Tibial nerve (tissue), 4 donors: ENCODE measurements at regions not wholly inside any gene's neighbourhood (a gene's known extent, or its start where the extent isn't known, plus 50 kb on each side); places are given as distances from the start of the nearest gene placed in this dataset.

Source experiments
- DNase-seq, 2 donors: peaks; one replicate each; pipeline ENCODE4 v3.0.0-alpha.2; 2019; ENCODE audit warnings: low spot score in 2 of 2
- H3K27ac ChIP-seq, 4 donors: fragments of 200-600 bp; sonication (generic) in 3 of 4; one replicate each; pipeline ENCODE4 v1.5.1; 2017 to 2019; ENCODE audit warnings: mild to moderate bottlenecking in 1 of 4
- H3K27me3 ChIP-seq, 2 donors: fragments of 200-600 bp; sonication (generic) in 1 of 2; one replicate each; pipeline versions ENCODE4 v1.5.1 to v1.6.0; 2017 to 2019
- H3K36me3 ChIP-seq, 3 donors: fragments of 200-600 bp; sonication (generic); one replicate each; pipeline ENCODE4 v1.5.1; 2018 to 2019
- H3K4me1 ChIP-seq, 4 donors: fragments of 200-600 bp; sonication (generic) in 3 of 4; one replicate each; pipeline ENCODE4 v1.5.1; 2017 to 2019
- H3K4me3 ChIP-seq, 4 donors: fragments of 200-600 bp; sonication (generic) in 3 of 4; one replicate each; pipeline ENCODE4 v1.5.1; 2017 to 2019; ENCODE audit warnings: mild to moderate bottlenecking in 1 of 4, moderate library complexity in 1 of 4
- H3K9me3 ChIP-seq, 4 donors: fragments of 200-600 bp; sonication (generic) in 3 of 4; one replicate each; pipeline ENCODE4 v1.5.1; 2017 to 2019
- EP300 ChIP-seq, 2 donors: sonication (generic); formaldehyde crosslinking; IDR thresholded peaks; one replicate each; pipeline ENCODE4 v1.6.1; 2017; ENCODE audit warnings: antibody characterized with exemption in 2 of 2, mild to moderate bottlenecking in 1 of 2
- POLR2A ChIP-seq, 2 donors: fragments of 450-650 bp; IDR thresholded peaks; one replicate each; pipeline ENCODE4 v1.6.1; 2017; ENCODE audit warnings: antibody characterized with exemption in 2 of 2, mild to moderate bottlenecking in 2 of 2, moderate library complexity in 2 of 2
- WGBS, 2 donors: methylation state at CpG; one replicate each; pipeline ENCODE4 v1.1.5; 2018; 5-methylcytosine and 5-hydroxymethylcytosine counted together
- TF ChIP-seq, protein P1 (sequence below), 5 experiments: fragments of 200-600 bp in 3 of 5; fragments of 450-650 bp in 2 of 5; sonication (generic) in 3 of 5; IDR thresholded peaks; one replicate each; pipeline ENCODE4 v1.5.1; 2016 to 2019; ENCODE audit warnings: antibody characterized with exemption in 5 of 5, mild to moderate bottlenecking in 3 of 5, moderate library complexity in 2 of 5

DNA sequence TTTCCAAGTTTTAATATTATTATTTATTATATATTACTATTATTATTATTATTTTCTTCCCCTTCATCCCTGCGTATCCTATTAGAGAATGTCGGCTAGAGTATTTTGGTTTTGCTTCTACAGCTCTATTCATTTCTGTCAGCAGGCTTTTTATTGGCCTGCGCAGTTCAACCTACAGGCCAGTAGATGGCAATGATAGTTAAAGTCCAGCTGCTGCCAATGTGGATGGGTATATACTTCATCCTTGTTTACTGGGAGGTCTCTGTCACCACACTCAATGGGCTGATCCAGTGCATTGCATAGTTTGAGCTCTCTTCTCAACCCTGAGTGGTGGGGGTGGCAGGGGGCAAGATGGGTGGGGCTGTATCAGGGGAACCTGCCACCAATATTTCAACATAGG is 799.8 kb downstream of the NSUN3 start:
- no peak overlapping the region for H3K4me3 ChIP-seq
- DNase-seq: no peak
- no peaks in the 10 kb centered on the region for H3K36me3 ChIP-seq
- 92 to 94% methylated on average over 3 of the region's 3 CpGs for WGBS, 2 donors
- peaks cover 0 to 38% (median 4%) of the 10 kb centered on the region in 4 donors for H3K9me3 ChIP-seq
- no peak overlapping the region for H3K27ac ChIP-seq
- H3K27me3 ChIP-seq: no peaks in the 10 kb centered on the region
- TF ChIP-seq, protein P1, sequence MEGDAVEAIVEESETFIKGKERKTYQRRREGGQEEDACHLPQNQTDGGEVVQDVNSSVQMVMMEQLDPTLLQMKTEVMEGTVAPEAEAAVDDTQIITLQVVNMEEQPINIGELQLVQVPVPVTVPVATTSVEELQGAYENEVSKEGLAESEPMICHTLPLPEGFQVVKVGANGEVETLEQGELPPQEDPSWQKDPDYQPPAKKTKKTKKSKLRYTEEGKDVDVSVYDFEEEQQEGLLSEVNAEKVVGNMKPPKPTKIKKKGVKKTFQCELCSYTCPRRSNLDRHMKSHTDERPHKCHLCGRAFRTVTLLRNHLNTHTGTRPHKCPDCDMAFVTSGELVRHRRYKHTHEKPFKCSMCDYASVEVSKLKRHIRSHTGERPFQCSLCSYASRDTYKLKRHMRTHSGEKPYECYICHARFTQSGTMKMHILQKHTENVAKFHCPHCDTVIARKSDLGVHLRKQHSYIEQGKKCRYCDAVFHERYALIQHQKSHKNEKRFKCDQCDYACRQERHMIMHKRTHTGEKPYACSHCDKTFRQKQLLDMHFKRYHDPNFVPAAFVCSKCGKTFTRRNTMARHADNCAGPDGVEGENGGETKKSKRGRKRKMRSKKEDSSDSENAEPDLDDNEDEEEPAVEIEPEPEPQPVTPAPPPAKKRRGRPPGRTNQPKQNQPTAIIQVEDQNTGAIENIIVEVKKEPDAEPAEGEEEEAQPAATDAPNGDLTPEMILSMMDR (IDR thresholded peaks at IDR 0.05): no peak
- TF ChIP-seq POLR2A (IDR thresholded peaks at IDR 0.05) (no peak), EP300 (IDR thresholded peaks at IDR 0.05) (no peak)
- H3K4me1 ChIP-seq: no peaks in the 10 kb centered on the region

DNA sequence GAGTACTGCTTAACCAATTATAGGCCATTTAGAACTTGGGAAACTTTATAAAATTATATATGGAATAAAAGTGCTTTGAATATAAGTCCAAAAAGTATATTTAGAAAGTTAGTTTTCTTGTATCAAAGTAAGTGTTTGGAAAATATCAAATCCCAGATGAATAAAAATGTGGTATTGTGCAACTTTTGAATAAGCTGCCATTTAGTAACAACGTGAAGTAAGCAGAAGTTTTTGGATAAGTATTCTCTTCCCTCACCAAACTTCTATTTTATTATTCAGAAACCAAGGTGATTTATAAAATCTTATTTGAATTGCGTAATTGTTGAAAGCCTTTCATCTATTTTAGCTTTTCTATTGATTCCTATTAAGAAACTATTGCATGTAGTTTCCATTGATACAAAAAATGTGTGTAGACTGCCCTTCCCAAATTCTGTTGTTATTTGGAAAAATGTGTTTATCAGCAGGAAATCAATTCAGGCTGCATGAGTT is 806.2 kb downstream of the NSUN3 start:
- Histone ChIP-seq H3K4me1 (peaks cover 0 to 6% (median 0%) of the 10 kb centered on the region in 4 donors), H3K4me3 (no peak overlapping the region), H3K27me3 (no peaks in the 10 kb centered on the region), H3K27ac (no peak overlapping the region), H3K36me3 (no peaks in the 10 kb centered on the region), H3K9me3 (peaks cover 0 to 7% (median 3%) of the 10 kb centered on the region in 4 donors)
- WGBS, 2 donors: 56 to 62% methylated on average over 2 of the region's 2 CpGs
- no peak for DNase-seq
- TF ChIP-seq EP300 (IDR thresholded peaks at IDR 0.05): no peak
- TF ChIP-seq POLR2A (IDR thresholded peaks at IDR 0.05): no peak
- TF ChIP-seq, protein P1 (IDR thresholded peaks at IDR 0.05): no peak

DNA sequence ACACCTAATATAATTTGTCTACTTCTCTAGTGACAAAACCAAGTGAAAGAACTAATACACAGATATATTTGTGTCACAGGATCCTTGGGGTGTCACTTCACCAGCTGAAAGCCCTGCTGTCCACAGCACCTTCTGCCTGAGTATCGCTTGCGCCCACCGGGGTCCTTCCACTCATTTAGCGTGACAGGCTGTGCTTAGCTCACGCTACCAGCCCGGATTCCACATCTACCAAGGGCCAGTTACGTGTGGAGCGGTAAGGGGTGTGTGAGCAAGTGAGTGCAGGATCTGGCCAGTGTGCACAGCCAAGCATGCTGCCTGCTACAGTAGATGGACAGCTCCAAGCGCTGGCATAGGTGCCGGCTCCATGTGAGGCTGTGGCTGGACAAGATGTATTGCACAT is 810.9 kb downstream of the NSUN3 start:
- 99% methylated on average over 9 to 10 of the region's 10 CpGs for WGBS, 2 donors
- TF ChIP-seq, protein P1 (IDR thresholded peaks at IDR 0.05): no peak
- TF ChIP-seq EP300 (IDR thresholded peaks at IDR 0.05) (no peak), POLR2A (IDR thresholded peaks at IDR 0.05) (no peak)
- no peaks in the 10 kb centered on the region for H3K27me3 ChIP-seq
- H3K4me1 ChIP-seq: peaks cover 0 to 6% (median 0%) of the 10 kb centered on the region in 4 donors
- H3K9me3 ChIP-seq: no peaks in the 10 kb centered on the region
- H3K4me3 ChIP-seq: no peak overlapping the region
- H3K36me3 ChIP-seq: no peaks in the 10 kb centered on the region
- no peak overlapping the region for H3K27ac ChIP-seq
- DNase-seq: no peak

DNA sequence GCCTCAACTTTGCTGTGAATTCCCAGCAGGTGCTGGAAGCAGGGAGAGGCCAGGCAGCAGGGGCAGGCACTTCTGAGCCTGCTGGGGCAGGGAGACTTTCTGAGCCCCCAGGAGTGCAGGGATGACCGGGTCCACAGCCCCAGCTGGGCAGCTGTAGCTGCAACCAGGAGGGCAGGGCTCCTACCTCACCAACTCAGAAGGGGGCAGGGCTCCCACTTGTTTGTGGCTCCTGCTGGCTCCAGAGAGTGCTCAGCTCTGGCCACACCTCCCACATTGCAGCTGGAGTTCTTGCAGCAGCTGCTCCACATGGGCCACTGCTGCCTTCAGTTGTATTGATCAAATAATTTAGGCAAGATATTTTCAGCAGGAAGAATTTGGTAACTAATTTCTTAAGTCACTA is 812.3 kb downstream of the NSUN3 start:
- no peak overlapping the region for H3K27ac ChIP-seq
- no peak for DNase-seq
- TF ChIP-seq POLR2A (IDR thresholded peaks at IDR 0.05) (no peak), EP300 (IDR thresholded peaks at IDR 0.05) (no peak)
- TF ChIP-seq, protein P1 (IDR thresholded peaks at IDR 0.05): no peak
- H3K4me1 ChIP-seq: no peaks in the 10 kb centered on the region
- no peak overlapping the region for H3K4me3 ChIP-seq
- H3K9me3 ChIP-seq: no peaks in the 10 kb centered on the region
- WGBS, 2 donors: 83% methylated on average over 1 of the region's 1 CpG; no CpG with 5 or more reads in 1 of the 2 donors
- no peaks in the 10 kb centered on the region for H3K36me3 ChIP-seq
- H3K27me3 ChIP-seq: no peaks in the 10 kb centered on the region

DNA sequence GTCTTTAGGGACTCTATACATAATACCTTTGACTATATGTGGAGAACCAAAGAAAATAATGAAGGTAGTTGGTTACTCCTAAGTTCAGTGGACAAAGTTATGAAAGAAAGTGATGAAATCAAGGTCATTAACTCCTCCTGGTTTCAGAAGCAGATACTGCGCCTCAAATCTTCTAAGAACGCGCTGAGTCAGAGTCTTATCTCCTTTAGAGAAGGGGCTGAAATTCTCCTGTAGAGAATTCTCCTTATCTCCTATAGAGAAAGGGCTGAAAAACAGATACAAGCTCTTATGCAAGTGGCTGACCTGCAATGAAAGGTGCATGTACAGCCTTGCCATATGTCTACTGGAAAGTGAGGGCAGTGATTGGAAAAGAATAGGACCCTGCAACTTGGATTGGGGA is 824.2 kb downstream of the NSUN3 start:
- no peak for TF ChIP-seq POLR2A (IDR thresholded peaks at IDR 0.05)
- TF ChIP-seq, protein P1 (IDR thresholded peaks at IDR 0.05): no peak
- TF ChIP-seq EP300 (IDR thresholded peaks at IDR 0.05): no peak
- H3K4me3 ChIP-seq: no peak overlapping the region
- H3K27ac ChIP-seq: no peak overlapping the region
- H3K9me3 ChIP-seq: no peaks in the 10 kb centered on the region
- no peaks in the 10 kb centered on the region for H3K36me3 ChIP-seq
- 58 to 63% methylated on average over 3 of the region's 3 CpGs for WGBS, 2 donors
- H3K27me3 ChIP-seq: no peaks in the 10 kb centered on the region
- H3K4me1 ChIP-seq: no peaks in the 10 kb centered on the region
- DNase-seq: no peak
